SK-N-SH treated with all-trans-retinoic acid at 6 μM for 48 hours (cell line): ENCODE measurements at regions not wholly inside any gene's neighbourhood (a gene's known extent, or its start where the extent isn't known, plus 50 kb on each side); places are given as distances from the start of the nearest gene placed in this dataset.

Experiments
- ATAC-seq: fragments of 200-7000 bp; cut with Tn5 transposase; 3 replicates; pipeline ENCODE4 v1.9.1; 2020; ENCODE audit warnings: mild to moderate bottlenecking, moderate library complexity
- ARNTL ChIP-seq: fragments of 450-650 bp; formaldehyde crosslinking; IDR thresholded peaks from 2 replicates; pipeline ENCODE4 v1.5.0; 2020; ENCODE audit warnings: low read depth, mild to moderate bottlenecking, moderate library complexity, borderline replicate concordance
- BACH2 ChIP-seq: fragments of 250-450 bp; sonication (Bioruptor Pico); IDR thresholded peaks from 2 replicates; pipeline ENCODE4 v1.9.0; 2021; ENCODE audit warnings: mild to moderate bottlenecking, borderline replicate concordance
- CREB5 ChIP-seq: fragments of 250-450 bp; sonication (Bioruptor Pico); IDR thresholded peaks from 2 replicates; pipeline ENCODE4 v1.5.1; 2020; ENCODE audit warnings: low read depth, mild to moderate bottlenecking, moderate library complexity
- CSRNP3 ChIP-seq: fragments of 250-450 bp; sonication (Bioruptor Pico); IDR thresholded peaks from 2 replicates; pipeline ENCODE4 v1.5.1; 2021; ENCODE audit warnings: mild to moderate bottlenecking, moderate library complexity
- ESRRG ChIP-seq: fragments of 250-450 bp; sonication (Bioruptor Pico); IDR thresholded peaks from 2 replicates; pipeline ENCODE4 v1.6.1; 2021; ENCODE audit warnings: mild to moderate bottlenecking
- GLIS3 ChIP-seq: fragments of 250-450 bp; sonication (Bioruptor Pico); IDR thresholded peaks from 2 replicates; pipeline ENCODE4 v1.5.0; 2020; ENCODE audit warnings: mild to moderate bottlenecking, moderate library complexity
- OSR1 ChIP-seq: fragments of 250-450 bp; sonication (Bioruptor Pico); IDR thresholded peaks from 2 replicates; pipeline ENCODE4 v1.8.0; 2022; ENCODE audit warnings: moderate library complexity, mild to moderate bottlenecking, inconsistent platforms
- PATZ1 ChIP-seq: fragments of 250-450 bp; sonication (Bioruptor Pico); IDR thresholded peaks from 2 replicates; pipeline ENCODE4 v1.8.0; 2020; ENCODE audit warnings: mild to moderate bottlenecking, moderate library complexity, borderline replicate concordance
- POU6F1 ChIP-seq: fragments of 250-450 bp; sonication (Bioruptor Pico); IDR thresholded peaks from 2 replicates; pipeline ENCODE4 v1.8.0; 2021; ENCODE audit warnings: low read depth, mild to moderate bottlenecking, moderate library complexity, borderline replicate concordance
- PPARA ChIP-seq: fragments of 250-450 bp; sonication (Bioruptor Pico); IDR thresholded peaks from 2 replicates; pipeline ENCODE4 v1.5.0; 2020; ENCODE audit warnings: mild to moderate bottlenecking, borderline replicate concordance
- RARB ChIP-seq: fragments of 250-450 bp; sonication (Bioruptor Pico); IDR thresholded peaks from 2 replicates; pipeline ENCODE4 v1.8.0; 2021; ENCODE audit warnings: mild to moderate bottlenecking, moderate library complexity
- SNAI2 ChIP-seq: fragments of 250-450 bp; sonication (Bioruptor Pico); IDR thresholded peaks from 2 replicates; pipeline ENCODE4 v1.5.0; 2020; ENCODE audit warnings: mild to moderate bottlenecking, moderate library complexity
- TCF4 ChIP-seq: fragments of 250-450 bp; sonication (Bioruptor Pico); IDR thresholded peaks from 2 replicates; pipeline ENCODE4 v1.8.0; 2021; ENCODE audit warnings: mild to moderate bottlenecking, moderate library complexity, borderline replicate concordance
- TOX ChIP-seq: fragments of 250-450 bp; sonication (Bioruptor Pico); IDR thresholded peaks from 2 replicates; pipeline ENCODE4 v1.8.0; 2021; ENCODE audit warnings: mild to moderate bottlenecking, moderate library complexity, borderline replicate concordance
- ZFP30 ChIP-seq: fragments of 450-650 bp; formaldehyde crosslinking; IDR thresholded peaks from 2 replicates; pipeline ENCODE4 v1.5.0; 2022; ENCODE audit warnings: mild to moderate bottlenecking, moderate library complexity
- ZNF70 ChIP-seq: fragments of 450-650 bp; formaldehyde crosslinking; IDR thresholded peaks from 2 replicates; pipeline ENCODE4 v1.5.0; 2020; ENCODE audit warnings: mild to moderate bottlenecking, moderate library complexity
- ZNF8 ChIP-seq: fragments of 450-650 bp; formaldehyde crosslinking; IDR thresholded peaks from 2 replicates; pipeline ENCODE4 v1.5.0; 2020; ENCODE audit warnings: mild to moderate bottlenecking, moderate library complexity

GRCh38 chr5:75933489-75933888 is 149.7 kb upstream of the SV2C start:
- TF ChIP-seq ESRRG (CRISPR knock-in tag) (no peak), CSRNP3 (CRISPR knock-in tag) (no peak)
- no peak for ATAC-seq

- no peak for ATAC-seq
- TF ChIP-seq ZFP30 (no peak), GLIS3 (no peak)
These were observed 152.0 kb upstream of the SV2C start for GRCh38 chr5:75931175-75931574.

GRCh38 chr5:75928992-75929391 is 154.2 kb upstream of the SV2C start:
- TF ChIP-seq ZNF70 (CRISPR knock-in tag) = no peak
- TF ChIP-seq RARB (CRISPR knock-in tag) = no peak
- no peak for TF ChIP-seq SNAI2 (CRISPR knock-in tag)
- no peak for TF ChIP-seq TOX (CRISPR knock-in tag)
- TF ChIP-seq OSR1 (CRISPR knock-in tag) = no peak
- TF ChIP-seq ZFP30 = no peak
- TF ChIP-seq CREB5 (CRISPR knock-in tag) = no peak
- no peak for TF ChIP-seq ZNF8 (CRISPR knock-in tag)
- TF ChIP-seq PPARA (CRISPR knock-in tag) = no peak
- TF ChIP-seq POU6F1 (CRISPR knock-in tag) = no peak
- no peak for TF ChIP-seq PATZ1 (CRISPR knock-in tag)
- no peak for ATAC-seq

GRCh38 chr5:75922480-75922879 is 160.7 kb upstream of the SV2C start:
- no peak for TF ChIP-seq ARNTL
- TF ChIP-seq OSR1 (CRISPR knock-in tag) = no peak
- no peak for TF ChIP-seq TCF4
- no peak for ATAC-seq

GRCh38 chr5:75921011-75921410 is 162.2 kb upstream of the SV2C start:
- TF ChIP-seq CSRNP3 (CRISPR knock-in tag) (no peak), ZNF8 (CRISPR knock-in tag) (no peak), OSR1 (CRISPR knock-in tag) (no peak), PPARA (CRISPR knock-in tag) (no peak), POU6F1 (CRISPR knock-in tag) (no peak), BACH2 (CRISPR knock-in tag) (no peak), TOX (CRISPR knock-in tag) (no peak), GLIS3 (no peak)
- ATAC-seq = no peak
